Endodermal cell (in vitro differentiated cells): ENCODE measurements at regions not wholly inside any gene's neighbourhood (a gene's known extent, or its start where the extent isn't known, plus 50 kb on each side); places are given as distances from the start of the nearest gene placed in this dataset.

Experiments used
- DNase-seq: peaks from one replicate; pipeline ENCODE4 v3.0.0-alpha.2; 2017
- H3K27ac ChIP-seq: 2 replicates; pipeline ENCODE4 v1.5.1; 2013; ENCODE audit warnings: mild to moderate bottlenecking, low read depth, low read length, moderate library complexity
- H3K27me3 ChIP-seq: 2 replicates; pipeline ENCODE4 v1.6.1; 2013; ENCODE audit warnings: mild to moderate bottlenecking, low read length, moderate library complexity; ENCODE audit not compliant: insufficient read depth, control insufficient read depth, poor library complexity, severe bottlenecking
- H3K36me3 ChIP-seq: 2 replicates; pipeline ENCODE4 v1.7.0; 2013; ENCODE audit warnings: mild to moderate bottlenecking, low read length, moderate library complexity; ENCODE audit not compliant: control insufficient read depth, insufficient read depth
- H3K4me1 ChIP-seq: one replicate; pipeline ENCODE4 v1.7.0; 2013; ENCODE audit warnings: low read length; ENCODE audit not compliant: control insufficient read depth, insufficient read depth
- H3K4me3 ChIP-seq: 2 replicates; pipeline ENCODE4 v1.5.1; 2013; ENCODE audit warnings: mild to moderate bottlenecking, low read length, moderate library complexity
- H3K9ac ChIP-seq: 2 replicates; pipeline ENCODE4 v1.6.1; 2013; ENCODE audit warnings: mild to moderate bottlenecking, low read length, moderate library complexity; ENCODE audit not compliant: poor library complexity, severe bottlenecking; ENCODE audit errors: extremely low read depth
- H3K9me3 ChIP-seq: 2 replicates; pipeline ENCODE4 v1.6.1; 2013; ENCODE audit warnings: mild to moderate bottlenecking, low read length, moderate library complexity; ENCODE audit not compliant: control insufficient read depth
- H3K27ac Mint-ChIP-seq: 2 replicates; pipeline ENCODE4 v1.8.0; 2020; ENCODE audit warnings: mixed read lengths
- H3K27me3 Mint-ChIP-seq: 2 replicates; pipeline ENCODE4 v1.8.0; 2021; ENCODE audit warnings: mild to moderate bottlenecking, mixed read lengths; ENCODE audit not compliant: insufficient read depth
- H3K36me3 Mint-ChIP-seq: 2 replicates; pipeline ENCODE4 v1.8.0; 2020; ENCODE audit warnings: low read depth, mixed read lengths
- H3K4me1 Mint-ChIP-seq: 2 replicates; pipeline ENCODE4 v1.8.0; 2020; ENCODE audit warnings: mixed read lengths
- H3K4me3 Mint-ChIP-seq: 2 replicates; pipeline ENCODE4 v1.8.0; 2020; ENCODE audit warnings: mild to moderate bottlenecking, moderate library complexity, mixed read lengths
- H3K9me3 Mint-ChIP-seq: 2 replicates; pipeline ENCODE4 v1.8.0; 2020; ENCODE audit warnings: mild to moderate bottlenecking, mixed read lengths
- WGBS, 2 experiments: methylation state at CpG; one replicate each; pipeline versions ENCODE4 v1.1.5 to v1.1.7; 2013; ENCODE audit warnings: missing lambda C conversion rate in 2 of 2, mixed read lengths in 1 of 2; ENCODE audit not compliant: insufficient coverage in 1 of 2, insufficient read length in 1 of 2; 5-methylcytosine and 5-hydroxymethylcytosine counted together
- TF ChIP-seq, protein P1 (sequence below): fragments of 200-600 bp; sonication (generic); conservative IDR thresholded peaks from 2 replicates; pipeline ENCODE4 v1.5.0; 2021; ENCODE audit warnings: antibody characterized with exemption, mild to moderate bottlenecking

DNA sequence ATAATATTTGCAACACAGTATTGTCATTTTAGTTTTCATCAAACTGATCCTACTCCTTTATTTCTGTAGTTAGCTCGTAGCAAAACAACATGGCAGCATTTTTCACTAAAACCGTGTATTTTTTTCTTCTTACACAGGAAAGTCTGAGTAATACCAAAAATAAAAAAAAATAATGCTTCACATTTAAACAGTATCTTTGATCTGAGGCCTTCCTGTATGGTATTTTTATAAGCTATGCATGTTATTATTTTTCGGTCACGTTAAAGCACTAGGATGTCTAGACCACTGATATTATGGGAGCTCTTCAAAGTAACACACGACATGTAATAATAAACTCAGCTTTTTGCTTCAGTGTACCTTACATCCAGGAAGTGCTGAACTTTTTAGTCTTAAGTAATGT, 94.1 kb upstream of the SRD5A3 start:
- Histone ChIP-seq H3K9ac (no peak overlapping the region), H3K27me3 (no peaks in the 10 kb centered on the region), H3K9me3 (no peaks in the 10 kb centered on the region), H3K27ac (no peak overlapping the region), H3K4me3 (no peak overlapping the region), H3K4me1 (peaks cover 10% of the 10 kb centered on the region), H3K36me3 (no peaks in the 10 kb centered on the region)
- TF ChIP-seq, protein P1, sequence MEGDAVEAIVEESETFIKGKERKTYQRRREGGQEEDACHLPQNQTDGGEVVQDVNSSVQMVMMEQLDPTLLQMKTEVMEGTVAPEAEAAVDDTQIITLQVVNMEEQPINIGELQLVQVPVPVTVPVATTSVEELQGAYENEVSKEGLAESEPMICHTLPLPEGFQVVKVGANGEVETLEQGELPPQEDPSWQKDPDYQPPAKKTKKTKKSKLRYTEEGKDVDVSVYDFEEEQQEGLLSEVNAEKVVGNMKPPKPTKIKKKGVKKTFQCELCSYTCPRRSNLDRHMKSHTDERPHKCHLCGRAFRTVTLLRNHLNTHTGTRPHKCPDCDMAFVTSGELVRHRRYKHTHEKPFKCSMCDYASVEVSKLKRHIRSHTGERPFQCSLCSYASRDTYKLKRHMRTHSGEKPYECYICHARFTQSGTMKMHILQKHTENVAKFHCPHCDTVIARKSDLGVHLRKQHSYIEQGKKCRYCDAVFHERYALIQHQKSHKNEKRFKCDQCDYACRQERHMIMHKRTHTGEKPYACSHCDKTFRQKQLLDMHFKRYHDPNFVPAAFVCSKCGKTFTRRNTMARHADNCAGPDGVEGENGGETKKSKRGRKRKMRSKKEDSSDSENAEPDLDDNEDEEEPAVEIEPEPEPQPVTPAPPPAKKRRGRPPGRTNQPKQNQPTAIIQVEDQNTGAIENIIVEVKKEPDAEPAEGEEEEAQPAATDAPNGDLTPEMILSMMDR, result no peak
- no peak for DNase-seq
- peaks cover 43% of the 10 kb centered on the region for H3K4me1 Mint-ChIP-seq
- no peak overlapping the region for H3K4me3 Mint-ChIP-seq
- WGBS, 2 experiments, result 87 to 88% methylated on average over 3 to 5 of the region's 5 CpGs
- no peaks in the 10 kb centered on the region for H3K36me3 Mint-ChIP-seq
- H3K27me3 Mint-ChIP-seq, result no peaks in the 10 kb centered on the region
- H3K9me3 Mint-ChIP-seq, result no peaks in the 10 kb centered on the region
- H3K27ac Mint-ChIP-seq, result no peak overlapping the region

DNA sequence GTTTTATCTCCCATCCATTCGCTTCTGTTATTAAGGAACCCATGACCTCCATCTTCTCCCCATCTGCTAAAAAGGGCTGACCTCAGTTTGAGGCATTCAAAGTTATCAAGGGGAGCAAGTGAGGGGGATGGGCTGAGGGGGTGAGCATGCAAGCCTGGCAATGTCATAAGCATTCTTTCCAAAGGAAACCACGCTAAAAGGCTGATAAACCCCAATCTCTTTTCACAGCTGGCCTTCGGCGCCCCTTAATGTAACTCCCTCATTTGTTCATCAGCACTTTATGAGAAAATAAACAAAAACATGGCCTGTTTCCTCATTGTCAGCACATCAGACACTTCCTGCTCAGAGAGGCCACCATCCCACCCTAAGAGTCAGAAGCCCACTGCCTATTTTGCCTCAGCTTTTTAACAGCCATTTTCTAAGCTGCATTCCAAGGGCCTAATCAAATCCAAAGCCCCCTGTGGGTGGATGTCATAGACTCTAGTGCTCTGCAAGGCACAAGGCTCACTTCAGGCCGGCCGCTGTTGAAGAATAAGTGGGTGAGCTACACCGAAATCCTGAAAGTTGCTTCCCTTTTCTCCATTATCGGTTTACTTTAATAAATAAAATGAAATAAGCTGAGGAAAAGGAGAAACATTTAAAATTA, 92.0 kb upstream of the SRD5A3 start:
- TF ChIP-seq, protein P1, result no peak
- Histone ChIP-seq H3K9ac (no peak overlapping the region), H3K27ac (no peak overlapping the region), H3K9me3 (no peaks in the 10 kb centered on the region), H3K36me3 (no peaks in the 10 kb centered on the region), H3K4me1 (peaks cover 10% of the 10 kb centered on the region), H3K27me3 (no peaks in the 10 kb centered on the region), H3K4me3 (no peak overlapping the region)
- WGBS, 2 experiments, result 92 to 95% methylated on average over 4 to 7 of the region's 8 CpGs
- Mint-ChIP-seq H3K9me3 (no peaks in the 10 kb centered on the region), H3K27ac (no peak overlapping the region), H3K4me1 (peaks cover 53% of the 10 kb centered on the region), H3K4me3 (no peak overlapping the region), H3K27me3 (no peaks in the 10 kb centered on the region), H3K36me3 (no peaks in the 10 kb centered on the region)
- DNase-seq, result no peak

DNA sequence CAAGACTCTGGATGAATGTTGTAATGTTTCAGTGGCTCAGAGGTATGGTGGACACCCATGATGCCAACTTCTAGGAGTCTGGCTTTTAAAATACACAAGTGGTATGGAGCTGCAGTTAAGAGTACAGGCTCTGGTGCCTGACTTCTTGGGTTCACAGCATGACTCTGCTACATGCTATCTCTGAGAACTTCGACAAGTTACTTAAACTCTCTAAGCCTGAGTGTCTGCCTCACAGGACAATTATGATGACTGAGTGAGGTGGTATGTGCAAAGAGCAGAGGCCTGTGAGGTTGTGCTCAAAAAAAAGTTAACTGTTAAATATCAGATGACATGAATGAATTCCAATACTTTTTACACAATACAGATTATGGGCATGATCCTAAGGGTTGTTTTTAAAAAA, 90.9 kb upstream of the SRD5A3 start:
- Histone ChIP-seq H3K27ac (no peak overlapping the region), H3K27me3 (no peaks in the 10 kb centered on the region), H3K4me3 (no peak overlapping the region), H3K36me3 (no peaks in the 10 kb centered on the region), H3K9me3 (no peaks in the 10 kb centered on the region), H3K4me1 (peaks cover 10% of the 10 kb centered on the region), H3K9ac (no peak overlapping the region)
- Mint-ChIP-seq H3K27ac (no peak overlapping the region), H3K4me1 (peaks cover 48% of the 10 kb centered on the region), H3K36me3 (no peaks in the 10 kb centered on the region), H3K27me3 (no peaks in the 10 kb centered on the region), H3K4me3 (no peak overlapping the region), H3K9me3 (no peaks in the 10 kb centered on the region)
- TF ChIP-seq, protein P1, result no peak
- no peak for DNase-seq
- WGBS, 2 experiments, result 94% methylated on average over 1 of the region's 1 CpG; no CpG with 5 or more reads in 1 of the 2 experiments
